ENCODE measurements at regions not wholly inside any gene's neighbourhood (a gene's known extent, or its start where the extent isn't known, plus 50 kb on each side); places are given as distances from the start of the nearest gene placed in this dataset.

DNA sequence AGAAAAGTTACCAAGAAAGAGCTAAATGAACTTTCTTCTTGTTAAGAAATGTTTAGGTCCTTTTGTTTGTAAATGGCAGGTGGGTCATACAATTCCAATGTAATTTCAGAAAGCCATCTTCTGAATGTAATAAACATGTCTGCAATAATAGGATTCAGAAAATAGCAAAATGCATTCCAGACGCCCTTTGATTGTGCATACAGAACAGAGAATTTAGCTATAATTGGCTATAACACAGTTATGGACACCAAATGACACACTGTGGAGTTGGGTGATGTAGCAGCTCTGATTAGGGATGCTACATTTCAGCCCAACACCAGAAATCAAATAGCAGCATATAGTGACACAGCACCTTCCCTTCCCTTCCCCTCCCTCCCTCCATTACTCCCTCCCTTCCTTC lies 240.8 kb downstream of the SNX10 start:
- no peak overlapping the region for H4K91ac ChIP-seq (replicated peaks; ENCODE audit: insufficient read length, low read length)
- H3K14ac ChIP-seq (ENCODE audit: insufficient read length) = no peak overlapping the region
- TF ChIP-seq CHD2 (IDR thresholded peaks at IDR 0.05; ENCODE audit: low read length) = no peak
- no peak for TF ChIP-seq POLR2A (IDR thresholded peaks at IDR 0.05; ENCODE audit: control extremely low read depth in 1 of 2, low read depth in 2 of 2, low read length in 2 of 2)
- TF ChIP-seq BRCA1 (IDR thresholded peaks at IDR 0.05; ENCODE audit: low read depth, low read length) = no peak
- TF ChIP-seq KDM1A (IDR thresholded peaks at IDR 0.05; ENCODE audit: borderline replicate concordance, low read length) = no peak
- TF ChIP-seq NRF1 (IDR thresholded peaks at IDR 0.05; ENCODE audit: low read depth, low read length) = no peak
- TF ChIP-seq, protein P1, sequence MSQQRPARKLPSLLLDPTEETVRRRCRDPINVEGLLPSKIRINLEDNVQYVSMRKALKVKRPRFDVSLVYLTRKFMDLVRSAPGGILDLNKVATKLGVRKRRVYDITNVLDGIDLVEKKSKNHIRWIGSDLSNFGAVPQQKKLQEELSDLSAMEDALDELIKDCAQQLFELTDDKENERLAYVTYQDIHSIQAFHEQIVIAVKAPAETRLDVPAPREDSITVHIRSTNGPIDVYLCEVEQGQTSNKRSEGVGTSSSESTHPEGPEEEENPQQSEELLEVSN (IDR thresholded peaks at IDR 0.05) = no peak
- no peak for TF ChIP-seq RFX5 (IDR thresholded peaks at IDR 0.05; ENCODE audit: borderline replicate concordance, low read depth, low read length)
- H3K9ac ChIP-seq (replicated peaks in 1 of 4; ENCODE audit: extremely low read depth in 1 of 4, low read depth in 3 of 4, low read length in 3 of 4) = no peak overlapping the region
- H4K20me1 ChIP-seq (replicated peaks in 1 of 2; ENCODE audit: control insufficient read depth in 1 of 2, insufficient read depth in 2 of 2, low read length in 2 of 2) = no peaks in the 10 kb centered on the region
- H2BK15ac ChIP-seq (ENCODE audit: low read length) = no peak overlapping the region
- no peaks in the 10 kb centered on the region for H3K79me2 ChIP-seq (ENCODE audit: control insufficient read depth in 1 of 2, insufficient read depth in 2 of 2, low read length in 2 of 2)
- POLR2A ChIA-PET (ENCODE audit: partially characterized antibody) = no interaction called here
- no peak overlapping the region for H3K4me3 ChIP-seq (ENCODE audit: extremely low read depth in 1 of 4, insufficient read depth in 2 of 4, low read depth in 3 of 4, low read length in 4 of 4)
- no peaks in the 10 kb centered on the region for H3K27me3 ChIP-seq (replicated peaks in 1 of 4; ENCODE audit: control insufficient read depth in 3 of 4, extremely low read depth in 1 of 4, insufficient read depth in 3 of 4, low read length in 3 of 4)
- H4K5ac ChIP-seq (ENCODE audit: insufficient read length, low read depth, low read length) = no peak overlapping the region
- no peak overlapping the region for H2BK120ac ChIP-seq (replicated peaks; ENCODE audit: low read depth, low read length)
- 80% methylated on average over 1 of the region's 1 CpG; no CpG with 5 or more reads in 1 of the 2 experiments for WGBS, 2 experiments (ENCODE audit: extremely low coverage in 1 of 2, insufficient coverage in 1 of 2, insufficient read length in 1 of 2, insufficient replicate concordance in 2 of 2, low coverage in 1 of 2, low lambda C conversion rate in 2 of 2, missing lambda C conversion rate in 1 of 2)
- no peak overlapping the region for H4K8ac ChIP-seq (ENCODE audit: extremely low read depth, insufficient read depth, low read length)
- H3K36me3 ChIP-seq (ENCODE audit: control insufficient read depth in 2 of 4, insufficient read depth in 4 of 4, low read length in 3 of 4) = no peaks in the 10 kb centered on the region
- no peak overlapping the region for H3K4me2 ChIP-seq (ENCODE audit: insufficient read depth in 1 of 2, low read depth in 2 of 2, low read length in 2 of 2)
- no peaks in the 10 kb centered on the region for H3K4me1 ChIP-seq (replicated peaks in 1 of 4; ENCODE audit: control insufficient read depth in 3 of 4, insufficient read depth in 4 of 4, low read length in 3 of 4)
- no peak overlapping the region for H2BK12ac ChIP-seq (ENCODE audit: low read depth, low read length)
- no peak overlapping the region for H2AFZ ChIP-seq (ENCODE audit: low read length)
- FAIRE-seq (no peak), DNase-seq (ENCODE audit: low read depth in 1 of 2, low spot score in 2 of 2) (no peak)
- H3K56ac ChIP-seq (replicated peaks; ENCODE audit: insufficient read length, low read depth, low read length) = no peak overlapping the region
- H3K23me2 ChIP-seq (ENCODE audit: low read depth, low read length) = no peaks in the 10 kb centered on the region
- no peak overlapping the region for H3K23ac ChIP-seq (ENCODE audit: insufficient read length)
- H2AK5ac ChIP-seq (ENCODE audit: low read depth, low read length) = no peak overlapping the region
- no peaks in the 10 kb centered on the region for H3K9me3 ChIP-seq (ENCODE audit: insufficient read depth in 2 of 2, low read depth in 1 of 2, low read length in 1 of 2)
- no peak overlapping the region for H2BK20ac ChIP-seq (ENCODE audit: low read length)
- no peak overlapping the region for H3K18ac ChIP-seq (ENCODE audit: extremely low read depth, low read length)
- no peak overlapping the region for H3K27ac ChIP-seq (ENCODE audit: low read depth, low read length)
- H2BK5ac ChIP-seq (ENCODE audit: low read depth, low read length) = no peak overlapping the region
- CTCF ChIA-PET (ENCODE audit: partially characterized antibody) = interaction anchor here (1.0 to 1.2 kb wide), 2 partner anchors 155 to 163 kb away, joined by 3 to 4 read pairs; no protein-coding TSS in a partner anchor
- no peak overlapping the region for H3K4ac ChIP-seq (replicated peaks; ENCODE audit: insufficient read length, low read depth, low read length)
- no peaks in the 10 kb centered on the region for H3K79me1 ChIP-seq (ENCODE audit: low read depth, low read length)
